NB4 (cell line): ENCODE measurements at regions not wholly inside any gene's neighbourhood (a gene's known extent, or its start where the extent isn't known, plus 50 kb on each side); places are given as distances from the start of the nearest gene placed in this dataset.
"Not testable (repeated sequence)": the region's sequence is repeated elsewhere in the genome, so short reads cannot be mapped to it uniquely, and the experiment has no call there.

ENCODE experiments used
- CTCF ChIP-seq: IDR thresholded peaks from one replicate; pipeline ENCODE4 v1.5.1; 2012; ENCODE audit warnings: low read depth, low read length
- MYC ChIP-seq: IDR thresholded peaks from 2 replicates; pipeline ENCODE4 v1.6.1; 2011; ENCODE audit warnings: low read depth, low read length
- POLR2A ChIP-seq: IDR thresholded peaks from 2 replicates; pipeline ENCODE4 v1.6.1; 2011; ENCODE audit warnings: mild to moderate bottlenecking; ENCODE audit not compliant: insufficient read length; ENCODE audit errors: extremely low read depth

DNA sequence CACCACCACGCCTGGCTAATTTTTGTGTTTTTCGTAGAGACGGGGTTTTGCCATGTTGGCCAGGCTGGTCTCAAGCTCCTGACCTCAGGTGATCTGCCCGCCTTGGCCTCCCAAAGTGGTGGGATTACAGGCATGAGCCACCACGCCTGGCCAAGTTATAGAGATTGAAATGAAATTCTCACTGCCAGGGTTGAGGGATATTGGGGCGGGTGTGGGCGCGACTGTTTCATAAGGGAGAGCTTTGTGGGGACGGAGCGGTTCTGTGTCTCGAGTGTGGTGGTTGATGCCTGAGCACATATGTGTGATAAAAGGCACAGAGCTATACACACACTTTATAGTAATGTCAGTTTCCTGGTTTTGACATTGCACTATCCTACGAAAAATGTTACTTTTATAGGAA is 361.0 kb upstream of the HS6ST1 start:
- TF ChIP-seq CTCF, MYC, POLR2A: not testable (repeated sequence)
